ENCODE measurements at regions not wholly inside any gene's neighbourhood (a gene's known extent, or its start where the extent isn't known, plus 50 kb on each side); places are given as distances from the start of the nearest gene placed in this dataset.

GRCh38 chr22:49057910-49058309 is 769.8 kb downstream of the BRD1 start:
- TF ChIP-seq POLR2AphosphoS5 (IDR thresholded peaks at IDR 0.05) (no peak), CTCF (IDR thresholded peaks at IDR 0.05) (no peak), POLR2A (IDR thresholded peaks at IDR 0.05) (no peak)
